Kidney epithelial cell (primary cell): ENCODE measurements at regions not wholly inside any gene's neighbourhood (a gene's known extent, or its start where the extent isn't known, plus 50 kb on each side); places are given as distances from the start of the nearest gene placed in this dataset.

Experiments
- DNase-seq: peaks from one replicate; pipeline ENCODE4 v3.0.0-alpha.2; 2010; ENCODE audit warnings: low read depth
- H3K27me3 ChIP-seq: 2 replicates; pipeline ENCODE4 v1.6.0; 2011; ENCODE audit warnings: low read length; ENCODE audit not compliant: control insufficient read depth, insufficient read depth
- H3K36me3 ChIP-seq: 2 replicates; pipeline ENCODE4 v1.5.1; 2011; ENCODE audit warnings: low read length; ENCODE audit not compliant: control insufficient read depth, insufficient read depth
- H3K4me3 ChIP-seq: 2 replicates; pipeline ENCODE4 v1.5.1; 2011; ENCODE audit warnings: low read depth, mild to moderate bottlenecking, control low read depth, low read length
- CTCF ChIP-seq: IDR thresholded peaks from 2 replicates; pipeline ENCODE4 v1.5.1; 2011; ENCODE audit warnings: mild to moderate bottlenecking, moderate library complexity, low read length, control low read depth, inconsistent platforms; ENCODE audit not compliant: insufficient read depth, poor library complexity, severe bottlenecking

GRCh38 chr15:95842576-95842975, 487.9 kb upstream of the NR2F2 start:
- DNase-seq: no peak
- Histone ChIP-seq H3K4me3 (no peak overlapping the region), H3K27me3 (no peaks in the 10 kb centered on the region), H3K36me3 (no peaks in the 10 kb centered on the region)
- no peak for TF ChIP-seq CTCF

GRCh38 chr15:95843241-95843910, 487.1 kb upstream of the NR2F2 start:
- Histone ChIP-seq H3K36me3 (no peaks in the 10 kb centered on the region), H3K4me3 (no peak overlapping the region), H3K27me3 (no peaks in the 10 kb centered on the region)
- DNase-seq: no peak
- TF ChIP-seq CTCF: no peak

- TF ChIP-seq CTCF: no peak
- DNase-seq: no peak
- H3K27me3 ChIP-seq: no peaks in the 10 kb centered on the region
- no peaks in the 10 kb centered on the region for H3K36me3 ChIP-seq
- no peak overlapping the region for H3K4me3 ChIP-seq
These were observed 484.5 kb upstream of the NR2F2 start for GRCh38 chr15:95845862-95846515.

GRCh38 chr15:95848126-95848525, 482.4 kb upstream of the NR2F2 start:
- no peak for TF ChIP-seq CTCF

GRCh38 chr15:95850837-95851236, 479.7 kb upstream of the NR2F2 start:
- TF ChIP-seq CTCF: no peak

More at GRCh38 chr15:95848126-95848525, 482.4 kb upstream of the NR2F2 start:
- no peak overlapping the region for H3K4me3 ChIP-seq
- no peaks in the 10 kb centered on the region for H3K36me3 ChIP-seq
- no peaks in the 10 kb centered on the region for H3K27me3 ChIP-seq
- no peak for DNase-seq

More at GRCh38 chr15:95850837-95851236, 479.7 kb upstream of the NR2F2 start:
- Histone ChIP-seq H3K36me3 (no peaks in the 10 kb centered on the region), H3K27me3 (no peaks in the 10 kb centered on the region), H3K4me3 (no peak overlapping the region)
- no peak for DNase-seq
